ENCODE measurements at regions not wholly inside any gene's neighbourhood (a gene's known extent, or its start where the extent isn't known, plus 50 kb on each side); places are given as distances from the start of the nearest gene placed in this dataset.

GRCh38 chr7:149642589-149642988 is 130.8 kb downstream of the ZNF467 start:
- H3K9me3 ChIP-seq (ENCODE audit: low read length): no peaks in the 10 kb centered on the region
- H3K9me2 ChIP-seq (ENCODE audit: low read depth, low read length): no peaks in the 10 kb centered on the region
- H3K27ac ChIP-seq (ENCODE audit: low read depth, low read length, poor library complexity, severe bottlenecking): no peak overlapping the region
- TF ChIP-seq EZH2 (IDR thresholded peaks at IDR 0.05; ENCODE audit: borderline replicate concordance, low read length): no peak
- no peak for TF ChIP-seq CTCF (IDR thresholded peaks at IDR 0.05; ENCODE audit: low read length)
- peaks cover 8% of the 10 kb centered on the region; the same call in 1 of the 2 replicates for H3K27me3 ChIP-seq (ENCODE audit: insufficient read depth, low read length)
- no peak overlapping the region for H2AFZ ChIP-seq (ENCODE audit: low read length)
- no peak overlapping the region for H3K4me2 ChIP-seq (ENCODE audit: low read length)
- no peaks in the 10 kb centered on the region for H4K20me1 ChIP-seq (ENCODE audit: insufficient read depth, low read length)
- H3K4me3 ChIP-seq (ENCODE audit: low read depth, low read length, poor library complexity, severe bottlenecking): no peak overlapping the region
- no peaks in the 10 kb centered on the region for H3F3A ChIP-seq (ENCODE audit: insufficient read depth, low read length)
- H3K79me2 ChIP-seq (ENCODE audit: insufficient read depth, low read length): no peaks in the 10 kb centered on the region
- H3K9ac ChIP-seq (ENCODE audit: low read length): no peak overlapping the region
- H3K4me1 ChIP-seq (ENCODE audit: insufficient read depth, low read length, severe bottlenecking): no peaks in the 10 kb centered on the region
- no peaks in the 10 kb centered on the region for H3K36me3 ChIP-seq (ENCODE audit: insufficient read depth, low read length)

GRCh38 chr7:149638566-149639320 is 134.6 kb downstream of the ZNF467 start:
- H3K4me1 ChIP-seq (ENCODE audit: insufficient read depth, low read length, severe bottlenecking): no peaks in the 10 kb centered on the region
- no peak overlapping the region for H3K9ac ChIP-seq (ENCODE audit: low read length)
- no peaks in the 10 kb centered on the region for H4K20me1 ChIP-seq (ENCODE audit: insufficient read depth, low read length)
- no peaks in the 10 kb centered on the region for H3K79me2 ChIP-seq (ENCODE audit: insufficient read depth, low read length)
- no peaks in the 10 kb centered on the region for H3K9me2 ChIP-seq (ENCODE audit: low read depth, low read length)
- H3F3A ChIP-seq (ENCODE audit: insufficient read depth, low read length): no peaks in the 10 kb centered on the region
- TF ChIP-seq EZH2 (IDR thresholded peaks at IDR 0.05; ENCODE audit: borderline replicate concordance, low read length) (no peak), CTCF (IDR thresholded peaks at IDR 0.05; ENCODE audit: low read length) (no peak)
- H3K36me3 ChIP-seq (ENCODE audit: insufficient read depth, low read length): no peaks in the 10 kb centered on the region
- H2AFZ ChIP-seq (ENCODE audit: low read length): no peak overlapping the region
- no peak overlapping the region for H3K27ac ChIP-seq (ENCODE audit: low read depth, low read length, poor library complexity, severe bottlenecking)
- no peak overlapping the region for H3K4me2 ChIP-seq (ENCODE audit: low read length)
- 0 out of 2 replicates have a peak, but pooled peaks cover 7% of the 10 kb centered on the region for H3K27me3 ChIP-seq (ENCODE audit: insufficient read depth, low read length)
- no peak overlapping the region for H3K4me3 ChIP-seq (ENCODE audit: low read depth, low read length, poor library complexity, severe bottlenecking)
- no peaks in the 10 kb centered on the region for H3K9me3 ChIP-seq (ENCODE audit: low read length)

- Histone ChIP-seq H3K9me3 (ENCODE audit: low read length) (no peaks in the 10 kb centered on the region), H3K9ac (ENCODE audit: low read length) (no peak overlapping the region), H3K4me3 (ENCODE audit: low read depth, low read length, poor library complexity, severe bottlenecking) (no peak overlapping the region), H3F3A (ENCODE audit: insufficient read depth, low read length) (no peaks in the 10 kb centered on the region), H3K36me3 (ENCODE audit: insufficient read depth, low read length) (no peaks in the 10 kb centered on the region), H3K4me2 (ENCODE audit: low read length) (no peak overlapping the region), H3K4me1 (ENCODE audit: insufficient read depth, low read length, severe bottlenecking) (no peaks in the 10 kb centered on the region), H3K27ac (ENCODE audit: low read depth, low read length, poor library complexity, severe bottlenecking) (no peak overlapping the region), H3K79me2 (ENCODE audit: insufficient read depth, low read length) (no peaks in the 10 kb centered on the region), H2AFZ (ENCODE audit: low read length) (no peak overlapping the region), H3K27me3 (ENCODE audit: insufficient read depth, low read length) (0 out of 2 replicates have a peak, but pooled peaks cover 7% of the 10 kb centered on the region), H3K9me2 (ENCODE audit: low read depth, low read length) (no peaks in the 10 kb centered on the region), H4K20me1 (ENCODE audit: insufficient read depth, low read length) (no peaks in the 10 kb centered on the region)
- no peak for TF ChIP-seq EZH2 (IDR thresholded peaks at IDR 0.05; ENCODE audit: borderline replicate concordance, low read length)
- TF ChIP-seq CTCF (IDR thresholded peaks at IDR 0.05; ENCODE audit: low read length): no peak
Observed at GRCh38 chr7:149637911-149638565, 135.3 kb downstream of the ZNF467 start.
